Body of pancreas (tissue), 4 donors: ENCODE measurements at regions not wholly inside any gene's neighbourhood (a gene's known extent, or its start where the extent isn't known, plus 50 kb on each side); places are given as distances from the start of the nearest gene placed in this dataset.
A peak's percentile ranks its signal among the peaks of the same experiment; 100 is the strongest.

ENCODE experiments used
- ATAC-seq: fragments of 150-250 bp; one replicate; pipeline ENCODE4 v1.9.1; 2016
- DNase-seq, 4 donors: peaks; one replicate each; pipeline ENCODE4 v3.0.0-alpha.2; 2019
- H3K27ac ChIP-seq, 4 donors: fragments of 200-600 bp; sonication (generic); 1 replicate in 3 of 4; 2 replicates in 1 of 4; pipeline versions ENCODE4 v1.5.1 to v1.6.1; 2016 to 2019; ENCODE audit warnings: mild to moderate bottlenecking in 1 of 4, mixed read lengths in 1 of 4, moderate library complexity in 1 of 4
- H3K27me3 ChIP-seq, 2 donors: fragments of 200-600 bp; sonication (generic); one replicate each; pipeline ENCODE4 v1.6.0; 2016; ENCODE audit warnings: mild to moderate bottlenecking in 1 of 2
- H3K36me3 ChIP-seq, 2 donors: fragments of 200-600 bp; sonication (generic); replicated peaks in 1 of 2; 2 replicates each; pipeline ENCODE4 v1.5.1; 2016; ENCODE audit warnings: low read depth in 2 of 2; ENCODE audit not compliant: insufficient read depth in 1 of 2
- H3K4me1 ChIP-seq: fragments of 200-600 bp; sonication (generic); one replicate; pipeline ENCODE4 v1.6.0; 2016
- H3K4me3 ChIP-seq, 2 donors: fragments of 200-600 bp; sonication (generic); 1 replicate in 1 of 2; 2 replicates in 1 of 2; pipeline ENCODE4 v1.5.1; 2016 to 2019
- H3K9me3 ChIP-seq, 3 donors: fragments of 200-600 bp; sonication (generic); 1 replicate in 2 of 3; 2 replicates in 1 of 3; pipeline ENCODE4 v1.5.1; 2016
- CTCF ChIP-seq, 7 experiments: fragments of 450-650 bp in 4 of 7; fragments of 200-600 bp in 3 of 7; sonication (generic) in 3 of 7; IDR thresholded peaks; one replicate each; pipeline ENCODE4 v1.5.1; 2016 to 2019; ENCODE audit warnings: antibody characterized with exemption in 7 of 7
- POLR2A ChIP-seq, 3 donors: fragments of 450-650 bp; IDR thresholded peaks; one replicate each; pipeline ENCODE4 v1.6.1; 2016; ENCODE audit warnings: antibody characterized with exemption in 3 of 3, mild to moderate bottlenecking in 2 of 3
- WGBS, 2 donors: methylation state at CpG; one replicate each; pipeline ENCODE4 v1.1.5; 2017; 5-methylcytosine and 5-hydroxymethylcytosine counted together
- intact Hi-C: fragments of 100-400 bp; cut with DNase I; formaldehyde crosslinking; loops from one replicate; pipeline ENCODE4 v1.15.1; 2023

GRCh38 chr4:129526812-129527211, 430.9 kb downstream of the C4orf33 start:
- no peaks in the 10 kb centered on the region for H3K9me3 ChIP-seq
- no peaks in the 10 kb centered on the region for H3K36me3 ChIP-seq
- WGBS, 2 donors: 22 to 33% methylated on average over 3 of the region's 3 CpGs
- H3K4me3 ChIP-seq: no peak overlapping the region
- intact Hi-C loops: no loop called here
- peak in 6 of 7 experiments; percentile 28 to 55 (median 41) for TF ChIP-seq CTCF (IDR thresholded peaks at IDR 0.05)
- no peak for TF ChIP-seq POLR2A (IDR thresholded peaks at IDR 0.05)
- DNase-seq (no peak), ATAC-seq (no peak)
- H3K27me3 ChIP-seq: no peaks in the 10 kb centered on the region
- no peaks in the 10 kb centered on the region for H3K4me1 ChIP-seq
- H3K27ac ChIP-seq: no peak overlapping the region

GRCh38 chr4:129531253-129531652, 435.3 kb downstream of the C4orf33 start:
- WGBS, 2 donors: 65 to 74% methylated on average over 5 of the region's 5 CpGs
- Histone ChIP-seq H3K4me1 (no peaks in the 10 kb centered on the region), H3K36me3 (no peaks in the 10 kb centered on the region), H3K4me3 (no peak overlapping the region), H3K27ac (no peak overlapping the region), H3K9me3 (no peaks in the 10 kb centered on the region), H3K27me3 (no peaks in the 10 kb centered on the region)
- TF ChIP-seq POLR2A (IDR thresholded peaks at IDR 0.05) (no peak), CTCF (IDR thresholded peaks at IDR 0.05) (no peak)
- DNase-seq: no peak
- intact Hi-C loops: no loop called here
- ATAC-seq: no peak

- no peaks in the 10 kb centered on the region for H3K9me3 ChIP-seq
- H3K4me1 ChIP-seq: no peaks in the 10 kb centered on the region
- H3K36me3 ChIP-seq: no peaks in the 10 kb centered on the region
- intact Hi-C loops: no loop called here
- no peak overlapping the region for H3K27ac ChIP-seq
- 48 to 75% methylated on average over 1 of the region's 1 CpG for WGBS, 2 donors
- H3K4me3 ChIP-seq: no peak overlapping the region
- no peaks in the 10 kb centered on the region for H3K27me3 ChIP-seq
- no peak for TF ChIP-seq CTCF (IDR thresholded peaks at IDR 0.05)
- no peak for TF ChIP-seq POLR2A (IDR thresholded peaks at IDR 0.05)
- DNase-seq: no peak
- ATAC-seq: no peak
These were observed 436.6 kb downstream of the C4orf33 start for GRCh38 chr4:129532573-129532972.

GRCh38 chr4:129543299-129543698, 447.3 kb downstream of the C4orf33 start:
- DNase-seq: no peak
- ATAC-seq: no peak
- H3K9me3 ChIP-seq: no peaks in the 10 kb centered on the region
- intact Hi-C loops: no loop called here
- no peak overlapping the region for H3K27ac ChIP-seq
- TF ChIP-seq CTCF (IDR thresholded peaks at IDR 0.05) (no peak), POLR2A (IDR thresholded peaks at IDR 0.05) (no peak)
- H3K4me3 ChIP-seq: no peak overlapping the region
- H3K27me3 ChIP-seq: no peaks in the 10 kb centered on the region
- H3K4me1 ChIP-seq: peaks cover 10% of the 10 kb centered on the region
- no peaks in the 10 kb centered on the region for H3K36me3 ChIP-seq

- Histone ChIP-seq H3K27me3 (no peaks in the 10 kb centered on the region), H3K4me1 (peaks cover 10% of the 10 kb centered on the region), H3K36me3 (no peaks in the 10 kb centered on the region), H3K4me3 (no peak overlapping the region), H3K27ac (peak overlapping the region in 2 of 4 donors; percentile 7 to 46), H3K9me3 (no peaks in the 10 kb centered on the region)
- intact Hi-C loops: no loop called here
- DNase-seq: peak; percentile 67 to 83 (median 76)
- TF ChIP-seq CTCF (IDR thresholded peaks at IDR 0.05): no peak
- ATAC-seq: peak; percentile 89
- WGBS, 2 donors: 12 to 21% methylated on average over 4 to 5 of the region's 5 CpGs
These were observed 449.8 kb downstream of the C4orf33 start for GRCh38 chr4:129545599-129546278.
